ENCODE measurements at regions not wholly inside any gene's neighbourhood (a gene's known extent, or its start where the extent isn't known, plus 50 kb on each side); places are given as distances from the start of the nearest gene placed in this dataset.

DNA sequence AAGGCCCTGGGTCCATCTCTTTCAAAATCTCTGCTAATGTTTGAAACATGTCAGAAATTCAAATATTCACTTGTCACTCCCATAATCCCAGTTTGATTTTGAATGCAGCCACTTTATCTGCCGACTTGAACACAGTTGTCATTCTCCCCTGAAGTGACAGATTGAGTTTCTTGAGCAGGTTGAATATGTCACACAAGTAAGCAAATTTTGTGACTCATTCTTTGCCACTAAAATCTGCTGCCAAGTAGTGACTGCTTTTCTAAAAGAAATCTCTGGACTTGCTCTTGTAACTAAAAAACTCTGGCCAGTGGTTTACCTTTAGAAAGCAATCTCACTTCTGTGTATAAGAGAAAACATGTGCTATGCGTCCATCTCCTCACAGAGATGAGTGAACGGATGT lies 357.1 kb downstream of the LMO7 start:
- no peak for DNase-seq

DNA sequence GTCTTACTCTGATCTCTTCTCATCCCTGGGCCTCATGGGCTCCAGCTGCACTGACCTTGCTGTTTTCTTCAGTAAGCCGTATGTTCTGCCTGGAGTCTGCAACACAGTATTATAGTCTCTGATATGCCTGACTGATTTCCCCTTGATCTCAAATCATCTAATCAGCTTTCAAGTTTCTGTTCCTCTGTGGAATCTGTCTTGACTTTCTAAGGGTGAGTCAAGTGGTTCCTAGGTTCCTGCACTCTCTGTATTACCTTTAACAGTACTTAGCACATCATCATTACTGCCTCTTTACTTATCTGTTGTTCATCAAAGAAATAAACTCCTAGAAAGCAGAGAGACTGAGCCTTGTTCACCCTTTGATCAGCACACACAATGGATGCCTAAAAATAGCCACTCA lies 350.7 kb downstream of the LMO7 start:
- DNase-seq: no peak

GRCh38 chr13:75985132-75985531 lies 349.0 kb downstream of the LMO7 start:
- DNase-seq: no peak

DNA sequence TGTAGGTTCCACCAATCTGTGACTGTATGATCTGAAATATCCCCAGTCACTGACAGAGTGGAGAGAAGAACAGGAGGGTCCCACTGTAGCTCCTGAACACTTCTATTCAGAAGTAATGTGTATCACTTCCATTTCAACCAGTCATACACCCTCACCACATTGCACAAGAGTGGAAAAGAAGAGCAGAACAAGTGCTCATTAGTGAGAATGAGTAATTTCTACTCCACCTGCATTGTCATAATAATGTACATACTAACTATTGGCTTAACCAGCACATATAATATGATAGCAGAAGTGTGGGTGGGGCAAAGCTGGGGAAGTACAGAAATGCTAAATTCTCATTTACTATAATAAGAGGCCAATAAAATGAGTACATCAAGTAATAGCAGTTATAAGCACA lies 342.7 kb downstream of the LMO7 start:
- no peak for DNase-seq

DNA sequence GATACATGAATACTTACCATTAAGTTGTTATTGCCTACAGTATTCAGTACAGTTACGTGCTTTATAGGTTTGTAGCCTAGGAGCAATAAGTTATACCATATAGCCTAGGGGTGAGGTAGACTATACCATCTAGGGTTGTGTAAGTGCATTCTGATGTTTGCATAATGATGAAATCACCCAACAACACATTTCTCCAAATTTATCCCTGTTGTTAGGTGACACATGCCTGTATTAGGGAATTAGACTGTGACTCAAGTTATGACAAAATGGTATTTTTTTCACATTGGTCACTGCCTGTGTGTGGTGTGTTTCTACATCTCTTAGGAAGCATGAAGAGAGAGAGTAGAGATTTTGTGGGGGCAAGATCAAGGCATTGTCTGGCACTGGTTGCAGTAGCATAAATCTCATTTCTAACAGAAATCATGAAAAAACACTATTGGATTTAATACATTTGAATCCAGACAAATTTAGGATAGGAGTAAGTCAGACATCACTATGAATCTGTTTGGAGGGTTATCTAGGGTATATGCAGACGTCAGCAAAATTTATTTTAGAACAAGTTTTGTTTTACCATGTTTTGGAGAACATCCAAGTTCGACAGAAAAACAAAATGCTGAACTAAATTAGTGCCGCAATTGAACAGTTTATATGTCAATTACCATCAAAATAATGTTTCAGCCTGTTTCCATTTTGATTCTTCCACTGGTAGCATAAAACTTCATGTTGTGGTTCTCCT lies 332.1 kb downstream of the LMO7 start:
- no peak for DNase-seq

DNA sequence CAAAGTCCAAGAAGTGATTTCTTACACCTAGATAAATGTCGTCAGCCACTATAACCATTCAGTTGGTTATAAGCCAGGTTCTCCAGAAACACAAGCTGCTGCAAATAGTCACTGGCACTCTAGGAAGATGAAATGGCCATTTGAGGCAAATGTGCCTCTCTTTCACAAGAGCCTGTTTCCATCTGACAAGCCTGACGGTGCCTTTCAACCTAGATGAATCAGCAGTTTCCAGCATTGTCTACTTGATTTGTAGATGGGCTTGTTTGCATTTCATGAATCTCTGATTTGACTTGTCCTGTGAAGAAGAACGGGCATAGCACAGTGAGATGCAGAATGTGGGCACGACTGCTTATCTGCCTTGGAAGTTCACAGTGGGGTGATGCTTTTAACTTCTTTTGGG lies 327.2 kb downstream of the LMO7 start:
- peak in 2 of 3 experiments; percentile 18 to 23 for DNase-seq

DNA sequence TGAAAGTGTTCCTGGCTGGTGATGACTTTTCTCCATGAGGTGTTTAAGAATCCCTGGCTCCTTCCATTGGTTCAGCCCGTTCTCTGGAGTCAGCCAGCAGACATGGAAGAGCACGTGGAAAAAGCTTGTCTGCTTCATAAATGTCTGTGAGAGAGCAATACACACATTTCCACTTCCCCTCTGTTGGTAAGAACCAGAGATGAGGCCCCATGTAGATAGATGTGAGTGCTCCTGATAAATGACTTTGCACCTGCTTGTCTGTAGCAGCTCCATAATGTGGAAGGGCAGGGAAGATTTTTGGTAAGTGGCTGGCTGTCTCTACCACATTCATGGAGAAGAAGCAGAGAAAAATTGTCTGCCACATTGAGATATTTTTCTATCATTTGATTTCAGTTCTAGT lies 325.8 kb downstream of the LMO7 start:
- DNase-seq: no peak

DNA sequence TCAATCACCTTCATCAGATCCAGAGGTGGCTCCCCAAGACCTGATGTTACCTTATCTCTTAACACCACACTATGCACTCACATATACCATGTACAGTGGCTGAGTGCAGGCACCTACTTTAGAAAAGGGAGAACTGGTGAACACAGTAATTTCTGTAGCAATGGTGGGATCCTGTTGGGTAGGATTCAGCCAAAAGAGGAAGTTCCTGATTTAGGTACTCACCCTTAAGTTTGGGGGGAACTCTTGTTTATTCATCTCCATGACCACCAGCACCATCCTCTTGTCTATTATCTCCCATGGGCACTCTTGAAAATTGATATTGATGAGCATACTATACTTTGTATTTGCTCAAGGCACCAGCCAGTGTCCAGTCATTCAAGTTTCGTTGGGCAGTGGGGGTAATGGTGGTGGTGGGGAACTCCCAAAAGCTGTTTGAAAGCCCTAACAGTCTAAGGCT lies 324.4 kb downstream of the LMO7 start:
- DNase-seq: peak in 1 of 3 experiments; percentile 46

GRCh38 chr13:75959861-75960481 lies 323.8 kb downstream of the LMO7 start:
- DNase-seq: peak; percentile 56 to 86 (median 56)

DNA sequence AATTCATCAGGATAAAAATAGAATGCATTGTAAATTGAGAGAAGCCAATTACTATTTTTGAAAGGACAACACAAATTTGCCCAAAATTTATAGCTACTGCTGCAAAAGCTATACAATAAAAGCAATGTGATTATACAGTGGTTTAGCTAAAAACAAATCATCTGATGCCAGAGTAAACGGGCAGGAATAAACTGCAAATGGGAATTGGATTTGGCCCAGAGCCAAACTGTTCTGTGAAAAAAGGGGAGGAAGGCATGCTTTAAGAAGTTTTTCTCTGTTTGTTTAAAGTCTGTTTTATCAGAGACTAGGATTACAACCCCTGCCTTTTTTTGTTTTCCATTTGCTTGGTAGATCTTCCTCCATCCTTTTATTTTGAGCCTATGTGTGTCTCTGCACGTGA lies 317.5 kb downstream of the LMO7 start:
- peak in 1 of 3 experiments; percentile 53 for DNase-seq

- DNase-seq: no peak
These were observed 311.3 kb downstream of the LMO7 start for GRCh38 chr13:75947448-75947847.

DNA sequence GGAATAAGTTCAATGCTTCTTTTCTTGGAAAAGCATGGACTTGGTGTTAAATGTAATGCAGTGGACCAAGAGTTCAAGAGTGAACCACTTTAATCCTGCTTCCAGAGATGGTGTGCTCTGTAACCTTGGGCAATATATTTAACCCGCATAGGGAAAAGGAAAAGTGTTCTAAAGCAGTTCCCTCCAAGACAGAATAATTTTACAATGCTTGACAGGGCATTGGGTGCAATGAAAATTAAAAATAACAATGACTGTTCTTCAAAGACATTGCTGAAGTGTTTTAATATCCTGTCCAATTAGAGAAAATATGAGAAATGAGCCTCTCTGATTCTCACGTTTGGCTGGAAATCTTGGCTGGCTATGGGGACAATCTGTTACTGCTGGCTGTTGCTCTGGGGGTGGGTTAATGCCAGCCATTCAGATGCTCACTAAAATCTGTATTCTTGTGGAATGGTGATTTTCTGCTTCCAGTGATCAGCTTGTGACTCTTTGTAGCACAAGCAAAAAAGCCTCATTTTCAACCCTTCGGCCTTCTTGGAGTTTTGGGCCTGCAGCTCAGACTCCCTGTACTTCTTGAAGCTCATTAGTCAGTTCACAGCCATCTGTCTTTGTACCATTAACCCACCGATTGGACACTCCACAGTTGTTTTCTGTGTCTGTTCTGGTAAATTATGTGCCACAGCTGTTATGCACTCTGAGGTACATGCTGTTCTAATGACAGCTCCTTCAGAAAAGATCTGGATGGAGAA lies 310.6 kb downstream of the LMO7 start:
- DNase-seq: no peak

- DNase-seq: no peak
These were observed 309.8 kb downstream of the LMO7 start for GRCh38 chr13:75945841-75946482.

- DNase-seq: peak in 2 of 3 experiments; percentile 11 to 52
These were observed 302.9 kb downstream of the LMO7 start for GRCh38 chr13:75938811-75939560.

GRCh38 chr13:75936791-75937190 lies 300.7 kb downstream of the LMO7 start:
- no peak for DNase-seq

DNA sequence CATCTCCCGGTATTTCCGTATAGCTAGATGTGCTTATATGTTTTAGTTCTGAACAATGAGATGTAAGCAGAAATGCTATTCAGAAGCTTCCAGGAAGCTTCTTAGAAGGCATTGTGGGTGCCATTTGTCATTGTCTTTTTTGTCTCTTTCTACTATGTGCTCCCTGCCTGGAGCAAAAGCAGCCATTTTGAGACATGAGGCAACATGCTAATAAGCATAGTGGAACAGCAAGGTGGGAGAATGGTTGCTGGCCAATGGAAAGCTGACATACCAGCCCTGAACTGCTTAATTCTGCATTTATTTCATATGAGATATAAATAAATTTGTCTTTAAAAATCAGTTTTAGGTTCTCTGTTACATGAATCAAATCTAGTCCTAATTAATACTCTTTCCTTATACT lies 299.7 kb downstream of the LMO7 start:
- no peak for DNase-seq

DNA sequence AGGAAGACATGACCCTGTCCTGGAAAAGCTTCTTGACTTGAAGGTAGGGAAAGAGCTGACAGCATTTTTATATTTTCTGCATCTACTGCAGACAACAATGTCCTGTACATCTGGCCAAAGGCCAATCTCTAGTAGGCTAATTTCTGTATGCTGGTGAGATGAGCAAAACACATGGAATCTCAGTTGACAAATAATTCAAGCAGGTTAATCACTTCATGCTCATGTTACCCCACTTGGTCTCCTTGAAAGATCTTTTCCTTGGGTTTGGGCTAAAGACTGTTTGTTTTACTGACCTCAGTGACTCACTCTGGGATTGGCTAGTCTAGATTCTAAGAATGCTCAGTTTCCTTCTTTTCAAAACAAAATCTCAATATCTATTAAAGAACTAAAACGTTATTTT lies 298.8 kb downstream of the LMO7 start:
- no peak for DNase-seq

DNA sequence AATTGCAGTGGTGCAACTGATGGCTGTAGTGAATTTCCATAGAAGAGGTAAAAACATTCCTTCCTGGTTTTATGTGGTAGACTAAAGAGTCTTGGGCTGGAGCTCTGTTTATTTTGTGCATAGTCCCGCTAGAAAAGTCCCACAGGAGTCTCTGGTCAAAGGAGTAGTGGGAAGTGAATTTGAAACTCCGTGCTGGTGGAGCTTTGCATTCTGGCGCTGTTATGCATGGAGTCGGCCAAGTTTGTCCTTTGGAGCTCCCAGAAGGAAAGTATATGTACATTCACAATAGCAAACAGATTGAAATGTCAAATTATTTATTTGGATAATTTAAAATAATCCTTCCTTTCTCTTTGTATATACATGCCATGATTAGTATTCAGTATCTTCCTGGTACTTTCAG lies 296.5 kb downstream of the LMO7 start:
- DNase-seq: no peak

DNA sequence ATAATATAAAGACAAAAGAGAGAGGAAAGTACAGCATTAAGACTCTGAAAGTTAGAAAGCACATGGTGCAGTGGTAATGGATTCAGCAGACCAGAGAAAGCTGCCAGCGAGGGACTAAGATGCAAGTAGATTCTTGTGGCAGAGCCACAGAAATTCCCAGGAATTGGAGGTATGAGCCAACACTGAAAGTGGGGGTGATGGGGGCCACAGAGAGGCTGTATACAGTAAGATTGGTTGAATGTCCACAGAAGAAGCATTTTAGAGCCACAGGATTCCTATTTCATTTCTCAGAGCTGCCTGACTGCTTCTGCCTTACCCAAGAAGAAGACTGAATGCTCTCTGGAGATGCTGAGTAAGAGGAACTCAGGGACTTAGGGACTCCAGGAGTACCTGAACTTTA lies 295.0 kb downstream of the LMO7 start:
- no peak for DNase-seq

DNA sequence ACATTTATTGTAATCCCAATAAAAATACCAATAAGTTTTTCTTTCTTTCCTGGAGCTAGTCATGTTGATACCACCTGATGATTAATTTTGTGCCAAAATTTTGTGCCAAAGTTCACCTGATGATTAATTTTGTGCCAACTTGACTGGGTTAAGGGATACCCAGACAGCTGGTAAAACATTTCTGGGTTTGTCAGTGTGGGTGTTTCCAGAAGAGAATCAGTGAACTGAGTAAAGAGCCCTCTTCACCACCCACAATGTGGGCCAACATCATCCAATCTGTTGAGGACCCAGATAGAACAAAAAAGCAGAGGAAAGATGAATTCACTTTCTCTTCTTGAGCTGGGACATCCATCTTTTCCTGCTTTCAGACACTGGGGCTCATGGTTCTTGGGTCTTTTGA lies 292.9 kb downstream of the LMO7 start:
- DNase-seq: no peak

DNA sequence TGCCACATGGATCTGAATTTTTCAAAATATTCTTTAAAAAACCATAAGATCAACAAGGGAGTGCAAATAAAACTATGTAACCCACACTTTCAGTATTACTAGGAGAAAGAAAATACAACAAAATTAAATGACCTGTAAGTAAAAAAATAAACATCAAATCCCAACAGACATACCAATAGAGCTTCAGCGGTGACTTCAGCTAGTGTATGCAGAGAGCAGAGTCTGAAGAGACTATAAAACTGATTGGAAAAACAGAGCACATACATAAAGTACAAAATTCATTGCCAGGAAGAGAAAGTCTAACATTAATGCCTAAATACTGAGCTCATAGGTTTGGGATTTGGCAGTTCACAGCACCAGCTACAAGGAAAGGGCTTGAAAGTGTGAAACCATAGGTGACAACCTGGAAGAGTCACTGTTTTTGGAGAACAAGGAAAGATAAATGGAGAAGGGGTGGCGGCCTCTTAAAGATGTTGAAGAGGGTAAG lies 291.1 kb downstream of the LMO7 start:
- no peak for DNase-seq

GRCh38 chr13:75920536-75920935 lies 284.4 kb downstream of the LMO7 start:
- no peak for DNase-seq

Data from NCI-H1417 (cell line).